Fibroblast of the aortic adventitia (primary cell): ENCODE measurements at regions not wholly inside any gene's neighbourhood (a gene's known extent, or its start where the extent isn't known, plus 50 kb on each side); places are given as distances from the start of the nearest gene placed in this dataset.
"Not testable (repeated sequence)": the region's sequence is repeated elsewhere in the genome, so short reads cannot be mapped to it uniquely, and the experiment has no call there.

Experiments used
- DNase-seq: peaks from one replicate; pipeline ENCODE4 v3.0.0-alpha.2; 2010; ENCODE audit warnings: low read depth
- H3K4me3 ChIP-seq: 2 replicates; pipeline ENCODE4 v1.5.1; 2011; ENCODE audit warnings: low read depth, mild to moderate bottlenecking, control low read depth, low read length, moderate library complexity
- TF ChIP-seq, protein P1 (sequence below): IDR thresholded peaks from 2 replicates; pipeline ENCODE4 v1.5.1; 2011; ENCODE audit warnings: mild to moderate bottlenecking, low read length, control low read depth, inconsistent platforms; ENCODE audit not compliant: insufficient read depth

DNA sequence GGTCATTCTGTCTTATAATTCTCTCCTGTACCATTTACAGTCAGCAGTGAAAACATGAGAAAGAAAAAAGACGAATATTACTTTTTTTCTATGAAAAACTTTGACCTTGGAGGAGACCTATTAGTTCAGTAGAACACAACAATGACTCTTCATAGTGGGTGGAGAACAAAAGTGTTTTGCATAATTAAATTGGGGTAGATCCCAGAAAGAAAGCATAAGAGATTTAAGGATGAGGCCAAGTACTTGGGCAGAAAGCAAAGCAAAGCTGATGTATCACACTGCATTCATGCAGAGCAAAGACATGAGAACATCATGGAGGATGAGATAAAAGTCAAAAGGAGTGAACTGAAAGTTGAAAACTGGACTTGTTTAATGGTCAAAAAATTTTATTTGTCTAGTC, 1273.4 kb downstream of the ROBO2 start:
- H3K4me3 ChIP-seq: no peak overlapping the region
- TF ChIP-seq, protein P1, sequence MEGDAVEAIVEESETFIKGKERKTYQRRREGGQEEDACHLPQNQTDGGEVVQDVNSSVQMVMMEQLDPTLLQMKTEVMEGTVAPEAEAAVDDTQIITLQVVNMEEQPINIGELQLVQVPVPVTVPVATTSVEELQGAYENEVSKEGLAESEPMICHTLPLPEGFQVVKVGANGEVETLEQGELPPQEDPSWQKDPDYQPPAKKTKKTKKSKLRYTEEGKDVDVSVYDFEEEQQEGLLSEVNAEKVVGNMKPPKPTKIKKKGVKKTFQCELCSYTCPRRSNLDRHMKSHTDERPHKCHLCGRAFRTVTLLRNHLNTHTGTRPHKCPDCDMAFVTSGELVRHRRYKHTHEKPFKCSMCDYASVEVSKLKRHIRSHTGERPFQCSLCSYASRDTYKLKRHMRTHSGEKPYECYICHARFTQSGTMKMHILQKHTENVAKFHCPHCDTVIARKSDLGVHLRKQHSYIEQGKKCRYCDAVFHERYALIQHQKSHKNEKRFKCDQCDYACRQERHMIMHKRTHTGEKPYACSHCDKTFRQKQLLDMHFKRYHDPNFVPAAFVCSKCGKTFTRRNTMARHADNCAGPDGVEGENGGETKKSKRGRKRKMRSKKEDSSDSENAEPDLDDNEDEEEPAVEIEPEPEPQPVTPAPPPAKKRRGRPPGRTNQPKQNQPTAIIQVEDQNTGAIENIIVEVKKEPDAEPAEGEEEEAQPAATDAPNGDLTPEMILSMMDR: no peak
- DNase-seq: no peak

DNA sequence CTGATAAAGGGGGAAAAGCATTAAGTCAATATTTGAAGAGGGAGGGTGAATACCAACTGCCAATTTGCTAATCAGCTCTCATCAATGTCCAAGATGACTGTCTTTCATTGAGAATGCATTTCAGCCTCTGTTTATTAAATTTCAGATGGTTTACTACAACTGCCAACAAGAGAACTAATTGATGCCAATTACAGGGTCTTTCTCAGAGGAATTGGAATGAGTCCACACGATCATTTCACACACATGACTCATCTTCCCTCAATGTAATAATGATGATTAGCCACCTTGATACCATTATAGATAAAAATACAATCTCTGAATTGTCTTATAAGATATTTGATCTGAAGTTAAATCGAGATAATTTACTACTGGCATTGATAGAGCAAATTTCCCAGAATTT, 1274.4 kb downstream of the ROBO2 start:
- TF ChIP-seq, protein P1: no peak
- DNase-seq: no peak
- H3K4me3 ChIP-seq: no peak overlapping the region

DNA sequence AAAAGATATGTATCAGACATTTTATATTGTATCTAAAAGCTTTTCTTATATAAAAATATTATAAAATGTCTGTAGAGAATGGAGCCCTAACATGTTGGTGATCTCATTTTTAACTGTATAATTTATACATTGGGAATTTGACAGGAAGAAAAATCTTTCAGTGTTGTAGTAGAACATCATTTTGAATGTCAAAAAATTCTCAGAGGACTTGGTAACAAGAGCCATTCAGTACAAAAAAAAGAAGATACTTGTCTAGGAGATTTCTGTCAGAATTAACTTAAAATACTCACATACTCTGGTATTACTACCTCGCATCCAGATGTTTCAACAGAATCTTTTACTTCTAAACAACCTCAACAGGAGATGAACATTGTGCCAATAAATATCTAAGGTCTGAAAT, 1277.9 kb downstream of the ROBO2 start:
- TF ChIP-seq, protein P1: no peak
- no peak for DNase-seq
- no peak overlapping the region for H3K4me3 ChIP-seq

DNA sequence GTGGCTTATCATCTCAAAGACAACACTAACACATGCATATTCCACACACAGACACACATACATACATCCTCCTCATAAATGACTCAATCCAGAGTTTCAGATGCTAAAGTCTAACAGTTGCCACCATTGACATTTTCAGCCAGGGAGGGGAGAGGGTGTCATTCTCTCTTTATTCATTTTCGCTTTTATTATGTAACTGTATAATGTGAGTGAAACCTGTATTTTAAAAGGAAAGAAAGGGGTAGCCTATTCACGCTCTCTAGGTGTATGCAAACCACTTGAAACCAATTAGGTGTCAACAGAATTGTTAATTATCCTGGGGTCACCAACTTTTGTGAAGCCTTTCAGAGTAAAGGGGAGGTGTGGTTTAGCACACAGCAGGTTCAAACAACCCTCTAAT, 1282.9 kb downstream of the ROBO2 start:
- H3K4me3 ChIP-seq: no peak overlapping the region
- TF ChIP-seq, protein P1: no peak
- DNase-seq: no peak

DNA sequence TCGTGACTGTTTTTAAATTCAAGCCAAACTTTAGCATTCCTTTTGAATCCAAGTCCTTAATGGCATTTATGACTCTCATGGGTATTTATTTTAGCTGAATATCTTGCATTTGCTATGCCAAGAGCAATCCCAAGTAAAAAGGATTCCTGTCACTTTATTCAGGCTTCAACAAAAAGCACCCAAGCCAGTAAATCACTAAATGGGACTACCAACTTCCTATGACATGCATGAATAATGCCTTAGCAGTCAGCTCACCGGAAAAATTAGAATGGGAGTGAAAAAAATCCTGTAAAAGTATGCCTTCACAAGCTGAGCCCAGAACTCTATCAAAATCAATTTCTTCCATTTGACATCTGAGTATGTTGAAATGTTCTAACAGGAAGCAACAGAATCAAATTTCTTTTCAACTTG, 1297.9 kb downstream of the ROBO2 start:
- no peak for DNase-seq
- TF ChIP-seq, protein P1: no peak
- H3K4me3 ChIP-seq: no peak overlapping the region

DNA sequence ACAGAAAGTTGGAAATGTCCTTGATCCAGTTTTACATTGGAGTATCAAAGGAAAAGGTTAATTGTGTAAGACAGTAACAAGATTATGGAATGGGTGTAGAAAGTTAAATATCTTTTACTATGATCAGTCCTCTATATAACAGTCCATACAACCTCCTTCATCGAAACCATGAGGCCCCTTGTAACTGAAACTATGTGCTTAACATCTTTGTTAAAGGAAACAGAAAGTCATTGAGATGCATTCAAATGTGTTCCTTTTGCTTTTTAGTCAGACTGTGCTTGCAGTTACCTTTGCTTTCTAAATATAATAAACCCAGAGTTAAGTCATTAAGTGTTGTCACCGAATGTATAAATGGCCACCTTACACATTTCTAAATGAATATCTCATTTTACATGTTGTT, 1298.5 kb downstream of the ROBO2 start:
- no peak overlapping the region for H3K4me3 ChIP-seq
- no peak for DNase-seq
- TF ChIP-seq, protein P1: no peak

DNA sequence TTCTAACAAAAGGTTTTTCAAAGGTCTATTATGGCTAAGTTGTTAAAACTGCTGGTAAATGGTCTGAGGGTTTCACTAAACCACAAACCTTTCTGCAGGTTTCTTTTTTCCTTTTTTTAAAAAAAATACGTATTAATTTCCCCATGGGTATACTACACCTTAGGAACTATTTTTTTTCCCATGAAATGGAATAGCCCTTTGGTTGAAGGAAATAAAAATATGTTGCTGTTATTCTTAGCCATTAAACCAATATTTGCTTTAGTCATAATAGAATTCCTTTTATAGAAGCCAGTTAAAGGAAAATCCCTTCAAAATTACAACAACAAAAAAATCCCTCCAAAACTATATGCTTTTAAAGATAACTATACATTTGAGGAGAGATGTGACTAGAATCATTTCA, 1303.3 kb downstream of the ROBO2 start:
- DNase-seq: no peak

DNA sequence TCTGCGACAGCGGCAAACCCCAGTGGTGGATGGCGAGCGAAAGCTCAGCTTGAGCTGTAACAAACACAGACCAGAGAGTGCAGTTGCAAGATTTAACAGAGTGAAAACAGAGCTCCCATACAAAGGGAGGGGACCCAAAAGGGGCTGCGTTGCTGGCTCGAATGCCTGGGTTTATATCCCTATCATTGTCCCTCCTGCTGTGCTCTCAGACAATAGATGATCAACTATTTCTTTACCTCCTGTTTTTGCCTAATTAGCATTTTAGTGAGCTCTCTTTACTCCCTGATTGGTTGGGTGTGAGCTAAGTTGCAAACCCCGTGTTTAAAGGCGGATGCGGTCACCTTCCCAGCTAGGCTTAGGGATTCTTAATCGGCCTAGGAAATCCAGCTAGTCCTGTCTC, 1304.4 kb downstream of the ROBO2 start:
- DNase-seq: not testable (repeated sequence)

More for the DNA sequence above, 1303.3 kb downstream of the ROBO2 start:
- TF ChIP-seq, protein P1: no peak
- no peak overlapping the region for H3K4me3 ChIP-seq

More for the DNA sequence above, 1304.4 kb downstream of the ROBO2 start:
- H3K4me3 ChIP-seq: not testable (repeated sequence)
